Activated T-helper 17 cell treated with anti-CD3 and anti-CD28 coated beads, Interleukin-2, amount 50 U/mL, for 72 hours (primary cell): ENCODE measurements at regions not wholly inside any gene's neighbourhood (a gene's known extent, or its start where the extent isn't known, plus 50 kb on each side); places are given as distances from the start of the nearest gene placed in this dataset.
A peak's percentile ranks its signal among the peaks of the same experiment; 100 is the strongest.

Experiments
- ATAC-seq: fragments of 150-1000 bp; cut with Tn5 transposase; replicated peaks from 2 replicates; pipeline ENCODE4 v1.10.0; 2021; ENCODE audit warnings: mild to moderate bottlenecking, moderate library complexity
- H3K27ac Mint-ChIP-seq: one replicate; pipeline ENCODE4 v1.8.0; 2022; ENCODE audit warnings: mixed read lengths
- H3K27me3 Mint-ChIP-seq: one replicate; pipeline ENCODE4 v1.8.0; 2022; ENCODE audit warnings: mixed read lengths
- H3K36me3 Mint-ChIP-seq: one replicate; pipeline ENCODE4 v1.8.0; 2022; ENCODE audit warnings: low read depth, mild to moderate bottlenecking, mixed read lengths
- H3K4me1 Mint-ChIP-seq: one replicate; pipeline ENCODE4 v1.8.0; 2022; ENCODE audit warnings: mixed read lengths
- H3K4me3 Mint-ChIP-seq: one replicate; pipeline ENCODE4 v1.8.0; 2022; ENCODE audit warnings: mild to moderate bottlenecking, mixed read lengths
- H3K9me3 Mint-ChIP-seq: one replicate; pipeline ENCODE4 v1.8.0; 2022; ENCODE audit warnings: mixed read lengths

DNA sequence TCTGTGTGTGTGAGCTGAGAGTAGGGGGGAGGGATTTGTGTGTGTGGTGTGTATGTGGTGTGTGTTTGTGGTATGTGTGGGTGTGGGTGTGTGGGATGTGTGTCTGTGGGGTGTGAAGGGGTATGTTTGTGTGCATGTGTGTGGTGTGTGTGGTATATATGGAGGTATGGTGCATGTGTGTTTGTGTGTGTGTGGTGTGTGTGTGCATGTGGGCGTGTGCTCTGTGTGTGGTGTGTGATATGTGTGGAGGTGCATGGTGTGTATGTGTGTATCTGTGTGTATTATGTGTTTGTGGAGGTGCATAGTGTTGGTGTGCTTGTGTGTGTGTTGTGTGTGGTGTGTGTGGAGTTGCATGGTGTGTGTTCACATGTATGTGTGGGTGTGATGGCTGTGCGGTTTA, 106.0 kb downstream of the CMPK2 start:
- Mint-ChIP-seq H3K4me3 (no peak overlapping the region), H3K36me3 (no peaks in the 10 kb centered on the region), H3K27me3 (peaks cover 4% of the 10 kb centered on the region), H3K4me1 (no peaks in the 10 kb centered on the region), H3K9me3 (no peaks in the 10 kb centered on the region), H3K27ac (no peak overlapping the region)
- ATAC-seq, result no peak

DNA sequence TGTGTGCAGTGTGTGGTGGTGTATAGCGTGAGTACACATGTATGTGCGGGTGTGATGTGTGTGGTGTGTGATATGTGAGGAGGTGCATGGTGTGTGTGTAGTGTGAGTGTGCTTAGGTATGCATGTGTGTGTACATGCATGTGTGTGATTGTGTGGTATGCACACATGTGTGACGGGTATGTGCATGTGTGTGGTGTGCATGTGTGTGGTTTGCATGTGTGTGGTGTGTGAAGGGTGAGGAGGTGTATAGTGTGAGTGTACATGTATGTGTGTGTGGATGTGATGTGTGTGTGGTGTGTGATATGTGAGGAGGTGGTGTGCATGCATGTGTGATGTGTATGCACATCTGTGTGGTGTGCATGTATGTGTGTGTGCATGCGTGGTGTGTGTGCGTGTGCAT, 105.6 kb downstream of the CMPK2 start:
- no peak for ATAC-seq
- Mint-ChIP-seq H3K4me1 (no peaks in the 10 kb centered on the region), H3K4me3 (no peak overlapping the region), H3K27me3 (peaks cover 4% of the 10 kb centered on the region), H3K27ac (no peak overlapping the region), H3K9me3 (no peaks in the 10 kb centered on the region), H3K36me3 (no peaks in the 10 kb centered on the region)

DNA sequence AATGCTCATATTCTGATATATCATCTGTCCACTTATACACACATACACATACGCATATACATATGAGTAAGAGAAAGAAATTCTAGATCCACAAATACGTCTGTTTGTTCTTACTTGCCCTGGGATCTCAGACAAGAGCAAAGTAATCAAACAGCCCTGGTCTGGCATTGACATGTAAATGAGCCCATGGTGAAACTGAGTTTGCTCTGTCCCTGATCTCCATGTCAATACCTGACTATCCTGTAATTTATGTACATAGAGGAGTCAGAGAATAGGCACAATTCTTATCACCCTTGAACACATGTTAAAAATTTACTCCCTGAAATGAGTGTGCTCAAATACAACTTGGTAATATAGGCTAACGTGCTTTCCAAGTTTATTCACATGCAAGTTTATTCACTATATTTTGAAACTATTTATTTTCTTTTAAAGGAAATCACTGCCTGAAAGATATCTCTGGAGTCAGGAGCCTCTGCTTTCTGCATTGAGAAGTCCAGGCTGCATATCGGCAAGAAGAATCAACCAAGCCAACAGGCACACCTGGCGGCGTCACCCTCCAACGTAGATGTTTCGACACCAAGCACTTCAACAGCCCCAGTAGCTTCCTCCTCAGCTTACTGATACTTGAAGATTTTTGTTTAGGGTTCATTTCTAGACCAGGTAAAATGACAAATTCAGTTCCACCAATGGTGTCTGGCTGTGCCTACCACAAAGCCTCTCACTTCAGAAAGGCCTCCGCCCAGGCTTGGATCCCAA, 100.6 kb downstream of the CMPK2 start:
- no peaks in the 10 kb centered on the region for H3K27me3 Mint-ChIP-seq
- no peaks in the 10 kb centered on the region for H3K4me1 Mint-ChIP-seq
- no peak overlapping the region for H3K4me3 Mint-ChIP-seq
- ATAC-seq, result no peak
- H3K36me3 Mint-ChIP-seq, result no peaks in the 10 kb centered on the region
- H3K27ac Mint-ChIP-seq, result no peak overlapping the region
- no peaks in the 10 kb centered on the region for H3K9me3 Mint-ChIP-seq

DNA sequence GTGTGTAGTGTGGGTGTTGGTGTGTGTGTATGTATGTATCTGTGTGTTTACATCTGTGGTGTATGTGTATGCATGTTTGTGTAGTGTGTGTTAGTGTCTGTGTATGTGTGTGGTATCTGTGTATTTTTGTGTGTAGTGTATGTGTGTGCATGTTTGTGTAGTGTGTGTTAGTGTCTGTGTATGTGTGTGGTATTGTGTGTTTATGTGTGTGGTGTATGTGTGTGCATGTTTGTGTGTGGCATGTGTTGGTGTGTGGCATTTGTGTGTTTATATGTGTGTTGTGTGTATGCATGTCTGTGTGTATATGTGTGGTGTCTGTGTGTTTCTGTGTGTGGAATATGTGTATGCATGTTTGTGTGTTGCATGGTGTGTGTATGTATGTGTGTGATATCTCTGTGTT, 96.4 kb downstream of the CMPK2 start:
- no peak overlapping the region for H3K4me3 Mint-ChIP-seq
- no peaks in the 10 kb centered on the region for H3K4me1 Mint-ChIP-seq
- H3K36me3 Mint-ChIP-seq, result no peaks in the 10 kb centered on the region
- no peak overlapping the region for H3K27ac Mint-ChIP-seq
- ATAC-seq, result no peak
- no peaks in the 10 kb centered on the region for H3K9me3 Mint-ChIP-seq
- peaks cover 15% of the 10 kb centered on the region for H3K27me3 Mint-ChIP-seq

DNA sequence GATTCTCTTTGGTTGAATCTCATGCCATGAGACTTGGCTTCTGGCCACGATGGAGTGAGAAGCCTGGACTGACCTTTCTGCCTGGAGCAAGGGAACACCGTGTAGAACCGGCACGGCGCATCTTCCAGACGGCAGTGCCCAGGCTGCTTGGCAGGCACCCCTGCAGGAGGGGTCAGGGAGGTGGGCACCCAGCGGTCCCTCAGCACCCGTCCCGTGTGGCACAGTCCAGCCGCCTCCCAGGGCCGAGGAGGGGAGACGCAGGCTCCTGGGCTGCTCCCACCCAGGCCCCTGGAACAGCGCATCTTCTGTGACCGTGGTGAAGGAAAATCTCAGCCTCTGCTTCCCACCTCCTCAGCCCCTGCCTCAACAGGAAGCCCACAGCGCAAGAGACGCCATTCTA, 95.7 kb downstream of the CMPK2 start:
- Mint-ChIP-seq H3K27me3 (peaks cover 16% of the 10 kb centered on the region), H3K36me3 (no peaks in the 10 kb centered on the region), H3K9me3 (no peaks in the 10 kb centered on the region), H3K4me1 (no peaks in the 10 kb centered on the region), H3K4me3 (no peak overlapping the region), H3K27ac (no peak overlapping the region)
- ATAC-seq, result no peak

DNA sequence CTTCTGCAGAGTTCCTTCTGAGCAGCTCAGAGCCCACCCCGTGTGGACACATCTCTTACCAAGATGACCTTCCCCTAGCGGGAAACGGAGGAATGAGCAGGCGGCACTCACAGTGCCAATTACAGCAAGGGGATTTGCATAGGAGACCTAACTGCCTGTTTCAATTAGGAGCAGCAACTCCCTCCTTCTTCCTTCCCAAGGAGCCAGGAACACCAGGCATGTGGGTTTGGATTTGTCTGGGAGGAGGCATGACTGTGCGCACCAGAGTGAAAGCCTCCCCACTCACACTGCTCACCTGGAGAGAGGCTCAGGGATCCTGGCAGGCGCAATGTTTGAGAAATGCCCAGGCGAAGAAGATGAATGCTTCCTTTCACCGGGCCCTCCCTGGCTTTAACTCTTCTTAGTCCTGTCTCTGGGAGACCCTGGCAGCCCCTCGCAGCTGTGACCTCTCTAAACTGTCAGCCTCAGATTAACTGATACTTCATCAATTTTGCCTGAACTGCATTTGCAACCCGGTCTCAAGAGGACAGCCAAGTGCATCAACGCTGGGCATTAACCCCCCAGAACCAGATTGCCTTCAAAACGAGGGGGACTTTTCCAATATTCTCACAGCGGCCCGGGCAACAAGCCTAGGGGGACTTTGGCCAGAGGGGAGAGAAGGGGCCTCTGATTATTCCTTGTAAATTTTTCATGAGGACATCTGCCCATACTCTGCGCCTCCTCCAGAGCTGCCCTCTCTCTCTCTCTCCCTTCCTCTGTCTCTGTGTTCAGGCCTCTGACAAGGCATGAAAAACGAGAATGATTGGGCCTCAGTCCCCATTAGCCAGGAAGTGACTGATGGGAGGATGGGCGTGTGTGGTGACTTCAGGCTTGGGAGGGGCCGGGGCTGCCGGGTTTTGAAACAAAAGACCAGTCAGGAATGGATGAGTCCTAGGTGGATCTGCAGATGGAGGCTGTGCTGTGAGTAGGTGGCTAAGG, 93.8 kb downstream of the CMPK2 start:
- no peak overlapping the region for H3K4me3 Mint-ChIP-seq
- ATAC-seq, result no peak
- peaks cover 19% of the 10 kb centered on the region for H3K27me3 Mint-ChIP-seq
- H3K9me3 Mint-ChIP-seq, result no peaks in the 10 kb centered on the region
- no peaks in the 10 kb centered on the region for H3K36me3 Mint-ChIP-seq
- no peaks in the 10 kb centered on the region for H3K4me1 Mint-ChIP-seq
- H3K27ac Mint-ChIP-seq, result no peak overlapping the region

DNA sequence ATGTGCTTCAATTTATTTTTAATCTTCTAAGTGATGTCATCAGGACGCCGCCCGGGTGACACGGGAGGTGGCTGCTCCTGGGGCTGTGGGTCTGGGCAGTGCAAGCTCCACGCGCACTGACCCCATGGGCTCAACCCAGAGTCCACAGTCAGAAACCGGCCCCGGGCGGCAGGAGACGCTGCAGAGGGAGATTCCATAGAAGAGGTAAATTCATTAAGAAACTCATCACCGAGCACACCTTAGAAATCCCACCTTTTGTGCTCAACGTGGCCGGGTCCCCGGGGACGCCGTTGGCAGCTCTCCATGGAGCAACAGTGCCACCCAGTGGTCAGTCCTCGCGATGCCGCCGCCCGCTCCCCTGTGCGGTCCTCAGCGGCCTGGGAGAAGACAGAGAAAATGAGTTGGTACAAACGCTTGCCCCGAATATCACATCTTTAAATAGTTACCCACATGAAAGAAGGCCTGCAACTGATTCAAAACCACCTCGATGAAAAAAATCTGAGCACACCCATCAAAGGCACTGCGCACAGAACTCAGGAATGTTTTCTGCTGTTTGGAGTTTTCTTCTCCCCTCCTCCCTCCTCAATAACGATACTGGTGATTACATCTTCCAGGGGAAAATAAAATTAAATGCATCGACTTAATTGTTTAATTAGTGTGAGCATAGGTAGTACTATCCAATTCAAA, 92.6 kb downstream of the CMPK2 start:
- no peaks in the 10 kb centered on the region for H3K4me1 Mint-ChIP-seq
- peaks cover 19% of the 10 kb centered on the region for H3K27me3 Mint-ChIP-seq
- ATAC-seq, result peak; percentile 81
- no peaks in the 10 kb centered on the region for H3K36me3 Mint-ChIP-seq
- H3K27ac Mint-ChIP-seq, result no peak overlapping the region
- no peak overlapping the region for H3K4me3 Mint-ChIP-seq
- no peaks in the 10 kb centered on the region for H3K9me3 Mint-ChIP-seq

DNA sequence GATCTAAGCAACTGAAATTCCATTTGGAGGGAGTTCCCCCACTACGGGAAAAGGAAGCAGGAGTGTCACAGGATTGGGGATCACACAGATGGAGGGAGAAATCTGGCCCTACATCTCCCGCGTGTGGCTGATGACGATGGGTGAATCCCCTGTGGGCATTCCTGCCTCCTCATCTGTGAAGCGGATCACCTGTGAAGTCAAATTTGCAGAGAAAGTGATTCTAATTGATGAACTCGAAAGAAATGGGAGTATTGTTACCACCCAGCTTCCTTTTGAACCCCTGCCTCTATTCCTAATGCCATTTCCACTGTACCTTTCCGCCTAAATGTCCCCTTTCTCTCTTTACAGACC, 92.0 kb downstream of the CMPK2 start:
- H3K4me3 Mint-ChIP-seq, result no peak overlapping the region
- H3K36me3 Mint-ChIP-seq, result no peaks in the 10 kb centered on the region
- peaks cover 19% of the 10 kb centered on the region for H3K27me3 Mint-ChIP-seq
- H3K27ac Mint-ChIP-seq, result no peak overlapping the region
- H3K4me1 Mint-ChIP-seq, result no peaks in the 10 kb centered on the region
- no peak for ATAC-seq
- H3K9me3 Mint-ChIP-seq, result no peaks in the 10 kb centered on the region

DNA sequence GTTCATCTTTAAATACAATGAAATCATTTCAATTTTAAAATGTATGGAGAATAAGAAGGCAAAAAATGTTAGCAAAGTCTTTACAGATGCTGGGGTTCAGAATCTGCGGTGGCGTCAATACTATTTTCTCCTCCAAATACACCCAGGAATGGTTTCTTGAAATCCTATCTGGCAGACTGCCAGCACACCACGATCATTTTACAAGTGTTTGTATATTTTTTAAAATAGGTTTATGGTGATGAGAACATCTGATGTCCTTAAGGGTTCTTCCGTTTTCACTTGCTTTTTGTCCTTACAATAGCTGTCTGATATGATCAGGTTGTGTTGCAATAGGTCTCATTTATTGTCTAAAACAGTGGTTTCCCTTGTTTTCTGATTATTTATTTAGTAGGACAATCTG, 89.6 kb downstream of the CMPK2 start:
- no peak overlapping the region for H3K27ac Mint-ChIP-seq
- H3K4me1 Mint-ChIP-seq, result no peaks in the 10 kb centered on the region
- H3K27me3 Mint-ChIP-seq, result peaks cover 19% of the 10 kb centered on the region
- H3K4me3 Mint-ChIP-seq, result no peak overlapping the region
- H3K9me3 Mint-ChIP-seq, result no peaks in the 10 kb centered on the region
- ATAC-seq, result no peak
- H3K36me3 Mint-ChIP-seq, result no peaks in the 10 kb centered on the region

DNA sequence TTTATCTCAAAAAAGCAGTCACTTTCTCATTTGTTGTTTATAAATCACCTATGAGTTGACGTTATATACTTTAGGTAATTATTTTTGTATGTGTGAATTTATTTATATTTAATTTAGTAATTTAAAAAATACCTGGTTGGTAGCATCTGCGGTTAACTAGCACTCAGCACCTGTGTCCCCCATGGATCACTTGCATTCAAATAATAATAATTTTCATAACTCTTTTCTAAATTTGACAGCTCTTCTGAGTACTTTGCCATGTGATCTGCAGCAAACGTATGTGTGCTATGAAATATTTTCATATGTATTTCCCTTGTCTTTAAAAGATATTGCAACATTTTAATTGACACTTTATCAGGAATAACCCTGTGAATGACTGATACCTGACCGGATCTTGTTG, 88.1 kb downstream of the CMPK2 start:
- H3K27ac Mint-ChIP-seq, result no peak overlapping the region
- H3K4me1 Mint-ChIP-seq, result no peaks in the 10 kb centered on the region

DNA sequence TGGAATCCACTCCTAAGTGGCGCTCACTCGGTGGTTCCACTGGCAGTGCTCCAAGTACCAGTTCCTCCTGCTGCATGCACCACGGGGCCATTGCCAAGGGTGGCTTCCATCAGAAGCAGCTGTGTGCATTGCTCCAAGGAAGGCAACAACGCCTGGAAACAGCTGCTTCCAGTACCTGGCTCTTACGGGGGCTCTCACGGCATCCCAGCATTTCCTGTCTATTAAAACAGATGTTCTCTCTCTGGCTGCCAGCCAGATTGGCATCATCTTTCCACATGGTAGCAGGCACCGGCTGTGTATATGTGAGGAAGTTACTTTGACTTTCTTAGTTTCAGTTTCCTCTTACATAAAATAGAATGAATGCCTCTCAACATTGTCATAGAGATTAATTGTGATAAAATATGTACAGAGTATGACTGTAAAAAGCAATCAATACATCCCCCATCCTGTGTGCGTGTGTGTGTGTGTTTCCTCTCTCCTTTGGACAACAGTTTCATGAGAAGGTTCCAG, 84.9 kb downstream of the CMPK2 start:
- ATAC-seq, result peak; percentile 12
- peak overlapping the region; percentile 12 for H3K4me3 Mint-ChIP-seq
- no peak overlapping the region for H3K27ac Mint-ChIP-seq
- H3K9me3 Mint-ChIP-seq, result no peaks in the 10 kb centered on the region
- H3K4me1 Mint-ChIP-seq, result no peaks in the 10 kb centered on the region
- H3K36me3 Mint-ChIP-seq, result no peaks in the 10 kb centered on the region
- peaks cover 4% of the 10 kb centered on the region for H3K27me3 Mint-ChIP-seq

More for the DNA sequence above, 88.1 kb downstream of the CMPK2 start:
- ATAC-seq, result no peak
- H3K36me3 Mint-ChIP-seq, result no peaks in the 10 kb centered on the region
- no peak overlapping the region for H3K4me3 Mint-ChIP-seq
- peaks cover 14% of the 10 kb centered on the region for H3K27me3 Mint-ChIP-seq
- H3K9me3 Mint-ChIP-seq, result no peaks in the 10 kb centered on the region

DNA sequence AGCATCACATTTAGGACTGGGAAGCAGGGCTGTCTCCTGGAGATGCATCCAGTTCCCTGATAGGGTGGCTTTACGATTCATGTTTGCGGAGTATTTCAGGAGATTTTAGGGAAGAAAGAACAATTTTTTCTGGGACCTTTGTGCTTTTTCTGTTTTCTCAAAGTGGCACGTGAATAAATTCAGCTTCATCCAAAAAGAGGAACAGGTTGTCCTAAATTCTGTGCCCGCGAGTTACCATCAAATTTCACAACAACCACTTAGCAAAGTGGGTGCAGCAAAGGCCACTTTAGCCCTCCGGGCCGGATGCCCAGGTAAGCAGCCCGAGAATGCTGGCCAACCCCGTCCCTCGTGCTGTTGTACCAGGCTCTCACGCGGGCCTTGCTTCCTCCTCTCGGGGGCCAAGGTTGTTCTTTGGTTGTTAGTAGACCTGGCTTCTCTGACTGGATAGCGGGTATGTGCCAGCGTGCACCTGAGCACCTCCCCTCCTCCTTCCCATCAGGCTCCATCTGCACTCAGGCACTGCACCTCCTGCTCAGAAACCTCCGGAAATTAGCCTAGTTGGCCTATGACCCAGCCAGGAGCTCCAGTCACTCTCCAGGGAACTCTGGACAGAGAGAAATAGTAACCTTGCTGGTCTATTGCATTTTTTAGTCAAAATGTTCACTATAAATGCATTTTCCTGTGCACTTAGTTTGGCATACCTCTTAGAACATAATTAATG, 83.0 kb downstream of the CMPK2 start:
- H3K9me3 Mint-ChIP-seq, result no peaks in the 10 kb centered on the region

DNA sequence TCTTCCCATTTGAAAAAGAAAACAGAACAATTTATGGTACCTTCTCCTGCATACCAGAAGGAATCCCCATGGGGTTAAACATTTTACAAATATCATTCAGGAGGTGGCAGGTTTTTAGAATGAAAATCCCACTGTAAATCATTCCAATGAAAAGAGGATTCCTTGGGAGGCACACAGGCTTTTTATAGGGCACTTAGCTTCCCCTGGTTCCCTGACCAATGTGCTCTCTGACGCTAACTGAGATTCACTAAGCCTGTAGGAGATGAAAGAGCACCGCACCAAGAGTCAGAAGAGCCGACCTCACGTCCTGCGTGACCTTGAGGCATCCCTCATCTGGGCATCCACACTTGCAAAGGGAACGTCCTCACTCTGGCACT, 82.5 kb downstream of the CMPK2 start:
- Mint-ChIP-seq H3K4me3 (no peak overlapping the region), H3K9me3 (no peaks in the 10 kb centered on the region), H3K36me3 (no peaks in the 10 kb centered on the region), H3K27me3 (peaks cover 4% of the 10 kb centered on the region), H3K27ac (no peak overlapping the region), H3K4me1 (no peaks in the 10 kb centered on the region)
- no peak for ATAC-seq

More for the DNA sequence above, 83.0 kb downstream of the CMPK2 start:
- Mint-ChIP-seq H3K4me3 (no peak overlapping the region), H3K4me1 (no peaks in the 10 kb centered on the region), H3K27ac (no peak overlapping the region), H3K36me3 (no peaks in the 10 kb centered on the region), H3K27me3 (peaks cover 4% of the 10 kb centered on the region)
- ATAC-seq, result no peak

DNA sequence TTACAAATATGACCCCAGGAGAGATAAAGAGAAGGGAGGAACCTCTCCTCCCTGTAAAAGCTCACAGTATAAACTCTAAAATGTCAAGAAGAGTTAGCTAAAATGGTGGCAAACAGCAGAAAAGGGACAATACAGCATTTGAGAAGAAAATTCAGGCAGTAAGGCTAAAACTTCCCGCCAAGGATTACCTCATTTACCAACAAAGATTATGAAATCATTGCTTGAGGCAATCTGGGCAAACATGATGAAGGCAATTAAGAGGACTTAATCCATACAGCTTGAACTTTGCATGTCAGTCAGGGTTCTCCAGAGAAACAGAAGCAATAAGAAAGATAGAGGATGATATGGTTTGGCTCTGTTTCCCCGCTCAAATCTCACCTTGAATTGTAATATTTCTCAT, 81.4 kb downstream of the CMPK2 start:
- Mint-ChIP-seq H3K4me3 (no peak overlapping the region), H3K4me1 (no peaks in the 10 kb centered on the region), H3K27ac (no peak overlapping the region), H3K36me3 (no peaks in the 10 kb centered on the region), H3K9me3 (no peaks in the 10 kb centered on the region), H3K27me3 (peaks cover 8% of the 10 kb centered on the region)
- ATAC-seq, result no peak
